Cardiac fibroblast (primary cell): ENCODE measurements at regions not wholly inside any gene's neighbourhood (a gene's known extent, or its start where the extent isn't known, plus 50 kb on each side); places are given as distances from the start of the nearest gene placed in this dataset.

Experiments used
- DNase-seq, 2 donors: peaks; one replicate each; pipeline versions ENCODE4 v3.0.0 to v3.0.0-alpha.2; 2010; ENCODE audit warnings: low read depth in 2 of 2
- H3K4me3 ChIP-seq, 2 donors: replicated peaks in 1 of 2; 1 replicate in 1 of 2; 2 replicates in 1 of 2; pipeline ENCODE4 v1.5.1; 2011; ENCODE audit warnings: low read depth in 2 of 2, low read length in 2 of 2, mild to moderate bottlenecking in 2 of 2, moderate library complexity in 1 of 2
- CTCF ChIP-seq: IDR thresholded peaks from one replicate; pipeline ENCODE4 v1.5.1; 2011; ENCODE audit warnings: low read depth, mild to moderate bottlenecking, low read length, inconsistent platforms

GRCh38 chr15:47349179-47349578 lies 368.1 kb upstream of the SEMA6D start:
- no peak for DNase-seq
- H3K4me3 ChIP-seq: no peak overlapping the region
- TF ChIP-seq CTCF: no peak

- no peak overlapping the region for H3K4me3 ChIP-seq
- no peak for TF ChIP-seq CTCF
- no peak for DNase-seq
Measured at GRCh38 chr15:47351501-47351900, 365.8 kb upstream of the SEMA6D start.

GRCh38 chr15:47352217-47352616 lies 365.1 kb upstream of the SEMA6D start:
- no peak for DNase-seq
- no peak for TF ChIP-seq CTCF
- H3K4me3 ChIP-seq: no peak overlapping the region

- no peak for TF ChIP-seq CTCF
- DNase-seq: no peak
- no peak overlapping the region for H3K4me3 ChIP-seq
Measured at GRCh38 chr15:47355759-47356158, 361.5 kb upstream of the SEMA6D start.

GRCh38 chr15:47356297-47356696 lies 361.0 kb upstream of the SEMA6D start:
- no peak overlapping the region for H3K4me3 ChIP-seq
- no peak for DNase-seq
- TF ChIP-seq CTCF: no peak

- no peak for DNase-seq
- no peak for TF ChIP-seq CTCF
- H3K4me3 ChIP-seq: no peak overlapping the region
Measured at GRCh38 chr15:47358876-47359275, 358.4 kb upstream of the SEMA6D start.

- no peak overlapping the region for H3K4me3 ChIP-seq
- TF ChIP-seq CTCF: no peak
- peak in 1 of 2 donors; percentile 13 for DNase-seq
Measured at GRCh38 chr15:47360305-47360704, 357.0 kb upstream of the SEMA6D start.
